Skin of body (tissue), 1 donor: ENCODE measurements at regions not wholly inside any gene's neighbourhood (a gene's known extent, or its start where the extent isn't known, plus 50 kb on each side); places are given as distances from the start of the nearest gene placed in this dataset.
"Not testable (repeated sequence)": the region's sequence is repeated elsewhere in the genome, so short reads cannot be mapped to it uniquely, and the experiment has no call there.

Source experiments
- DNase-seq: peaks from one replicate; lab custom pipeline; 2025; lab: John Stamatoyannopoulos, UW

DNA sequence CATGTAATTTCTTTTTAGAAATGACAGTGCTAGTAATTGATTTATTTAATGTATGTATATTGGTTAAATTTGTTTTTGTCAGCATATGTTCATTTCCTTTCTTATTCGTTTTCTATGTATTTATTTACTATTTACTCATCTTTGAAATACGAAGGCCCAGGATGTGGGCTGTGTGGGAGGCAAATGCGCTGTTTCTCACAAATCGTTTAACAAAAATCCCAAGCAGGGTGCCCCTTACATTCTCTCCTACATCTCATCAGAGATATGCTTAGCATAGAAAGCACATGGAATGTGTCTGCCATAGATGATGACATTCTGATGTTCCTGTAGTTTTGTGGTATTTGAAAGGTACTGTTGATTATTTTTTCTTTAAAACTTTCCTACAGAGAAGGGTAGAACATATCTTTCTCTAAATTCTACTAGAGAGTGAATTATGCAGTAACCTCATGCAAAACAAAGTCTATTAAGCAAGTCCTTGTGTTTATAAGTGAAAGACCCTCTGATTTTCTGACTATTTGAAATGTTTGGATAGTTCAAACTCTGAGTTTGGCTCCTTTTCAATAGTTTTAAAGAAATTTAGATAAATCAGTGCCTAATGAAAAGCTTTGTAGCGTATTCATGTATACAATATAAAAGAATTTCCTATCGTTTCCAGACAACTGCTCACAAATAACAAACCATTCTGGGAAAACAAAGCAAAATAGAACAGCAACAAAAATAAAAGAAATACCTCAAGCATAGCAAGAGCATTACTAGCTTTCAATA lies 111.1 kb upstream of the VGLL3 start:
- DNase-seq: no peak

DNA sequence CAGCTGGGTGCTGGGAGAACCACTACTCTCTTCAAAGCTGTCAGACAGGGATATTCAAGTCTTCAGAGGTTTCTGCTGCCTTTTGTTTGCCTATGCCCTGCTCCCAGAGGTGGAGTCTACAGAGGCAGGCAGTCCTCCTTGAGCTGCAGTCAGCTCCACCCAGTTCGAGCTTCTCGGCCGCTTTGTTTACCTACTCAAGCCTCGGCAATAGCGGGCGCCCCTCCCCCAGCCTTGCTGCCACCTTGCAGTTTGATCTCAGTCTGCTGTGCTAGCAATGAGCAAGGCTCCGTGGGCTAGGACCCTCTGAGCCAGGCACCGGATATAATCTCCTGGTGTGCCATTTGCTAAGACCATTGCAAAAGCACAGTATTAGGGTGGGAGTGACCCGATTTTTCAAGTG lies 106.8 kb upstream of the VGLL3 start:
- DNase-seq: not testable (repeated sequence)

DNA sequence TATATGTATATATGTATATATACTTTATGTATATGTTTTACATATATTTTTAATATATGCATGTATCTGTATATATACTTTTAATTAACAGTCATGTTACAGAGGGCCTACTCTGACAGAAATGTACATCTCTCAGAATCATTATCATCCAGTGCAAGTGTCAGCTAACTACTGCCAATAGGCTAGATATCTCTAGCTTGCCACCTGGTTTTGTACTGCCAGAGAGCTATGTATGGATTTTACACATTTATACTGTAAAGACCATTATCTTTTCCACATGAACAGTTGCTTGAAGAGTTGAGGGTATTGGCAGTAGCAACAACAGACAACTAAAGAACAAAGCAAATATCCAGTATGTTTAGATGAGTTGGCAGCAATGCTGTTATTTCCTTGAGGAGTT lies 99.7 kb upstream of the VGLL3 start:
- no peak for DNase-seq

DNA sequence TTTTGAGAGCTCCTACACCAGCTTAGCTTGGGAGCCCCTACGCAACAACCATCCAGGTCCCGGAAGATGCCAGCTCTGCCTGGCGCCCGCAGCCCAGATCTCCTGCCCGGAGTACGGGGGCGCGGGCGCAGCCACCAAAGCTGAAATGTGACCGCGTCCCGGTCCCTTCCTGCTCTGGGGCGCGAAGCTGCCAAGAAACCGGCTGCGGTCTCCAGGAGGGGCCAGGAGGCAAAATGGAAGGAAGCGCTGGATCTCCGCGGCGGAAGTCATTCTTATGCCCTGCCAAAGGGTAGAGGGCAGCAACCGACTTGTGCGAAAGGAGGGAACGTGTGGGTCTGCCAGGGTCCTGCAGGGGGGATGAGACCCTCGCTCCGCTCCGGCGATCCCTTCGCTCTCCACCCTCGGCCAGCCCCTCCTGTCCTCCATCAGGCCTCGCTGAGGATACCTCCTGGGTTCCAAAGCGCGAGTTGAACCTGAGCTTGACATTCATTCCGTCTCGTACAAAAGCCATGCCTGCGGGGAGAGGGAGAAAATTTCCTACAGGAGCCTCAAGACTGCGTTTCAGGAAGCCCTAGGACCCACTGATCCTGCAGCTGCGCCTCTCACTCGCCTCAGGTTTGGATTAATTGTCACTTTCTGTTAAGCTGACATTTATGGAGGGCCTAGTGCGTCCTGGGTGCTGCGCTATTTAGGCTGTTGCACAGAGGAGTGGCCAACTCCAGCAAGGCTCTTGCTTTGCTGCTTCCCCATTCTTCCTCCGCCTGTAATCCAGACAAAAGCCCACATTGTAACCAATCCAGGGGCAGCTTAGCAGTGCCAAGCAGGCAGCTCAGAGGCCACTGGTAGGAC lies 98.3 kb upstream of the VGLL3 start:
- peak; percentile 76 for DNase-seq

DNA sequence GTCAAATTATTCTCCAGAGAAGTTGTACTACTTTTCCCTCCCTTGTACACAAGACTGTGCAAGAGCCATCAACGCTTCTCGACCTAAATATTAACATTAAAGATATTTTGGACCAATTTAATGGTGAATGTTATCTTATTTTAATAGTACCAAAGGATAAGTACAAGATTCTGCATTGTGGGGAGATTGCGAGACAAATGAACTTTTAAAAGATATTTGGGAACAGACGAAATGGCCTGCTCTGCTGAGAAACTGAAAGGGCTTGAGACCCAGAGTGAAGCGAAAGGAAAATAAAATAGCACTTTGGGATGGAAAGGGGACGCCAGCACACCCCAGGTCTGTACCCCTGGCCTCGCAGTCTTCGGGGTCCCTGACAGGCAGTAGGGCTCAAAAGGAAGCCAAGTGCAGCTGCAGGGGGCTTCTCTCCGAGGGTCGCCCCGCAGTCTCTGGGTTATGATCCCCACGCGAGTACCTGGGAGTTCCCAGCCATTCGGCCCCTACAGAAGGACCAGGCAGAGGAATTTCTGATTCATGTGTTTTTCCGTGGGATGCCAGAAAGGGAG lies 97.6 kb upstream of the VGLL3 start:
- no peak for DNase-seq

DNA sequence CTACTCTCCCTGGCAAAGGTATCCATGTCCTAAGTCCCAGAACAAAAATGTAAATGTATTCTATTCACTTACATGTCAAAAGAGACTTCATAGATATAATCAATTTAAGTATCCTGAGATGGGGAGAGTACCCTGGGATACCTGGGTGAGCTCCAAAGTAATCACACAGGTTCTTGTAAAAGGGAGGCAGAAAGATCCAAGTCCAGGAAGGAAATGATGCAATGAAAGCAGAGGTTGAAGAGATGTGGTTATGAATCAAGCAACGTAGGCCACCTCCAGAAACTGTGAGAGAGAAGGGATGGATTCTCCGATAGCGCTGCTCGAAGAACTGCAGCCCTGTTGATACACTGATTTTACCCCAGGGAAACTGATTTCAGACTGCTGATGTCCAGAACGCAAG lies 93.9 kb upstream of the VGLL3 start:
- no peak for DNase-seq

DNA sequence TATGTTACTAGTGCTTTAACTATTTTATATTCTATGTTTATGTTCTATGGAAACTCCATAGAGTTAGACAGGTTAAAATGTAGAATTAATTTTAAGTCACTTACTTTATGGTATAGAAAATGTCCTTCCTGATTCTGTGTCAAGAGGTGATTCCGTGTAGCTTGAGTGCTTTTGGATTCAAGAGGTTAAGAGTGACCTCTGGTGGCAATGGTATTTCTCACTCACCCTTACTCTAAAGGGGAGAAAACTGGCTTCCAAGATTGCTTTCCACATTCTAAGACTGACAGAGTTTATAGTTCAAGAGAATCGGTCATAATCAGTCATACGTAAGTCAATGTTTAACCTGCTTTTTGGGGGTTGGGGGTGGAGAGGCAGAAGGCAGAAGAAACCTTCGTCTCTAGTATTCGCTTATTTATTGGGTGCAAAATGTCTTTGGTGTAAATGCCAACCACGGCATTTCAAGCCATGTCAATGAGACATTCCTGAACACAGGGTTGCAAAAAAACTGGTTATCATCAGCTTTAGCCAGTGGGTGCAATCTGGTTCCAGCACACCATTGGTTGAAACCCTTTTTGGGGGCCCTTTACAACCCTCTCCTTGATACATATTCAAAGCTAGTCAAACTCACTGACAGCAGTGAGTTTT lies 92.0 kb upstream of the VGLL3 start:
- DNase-seq: peak; percentile 48

DNA sequence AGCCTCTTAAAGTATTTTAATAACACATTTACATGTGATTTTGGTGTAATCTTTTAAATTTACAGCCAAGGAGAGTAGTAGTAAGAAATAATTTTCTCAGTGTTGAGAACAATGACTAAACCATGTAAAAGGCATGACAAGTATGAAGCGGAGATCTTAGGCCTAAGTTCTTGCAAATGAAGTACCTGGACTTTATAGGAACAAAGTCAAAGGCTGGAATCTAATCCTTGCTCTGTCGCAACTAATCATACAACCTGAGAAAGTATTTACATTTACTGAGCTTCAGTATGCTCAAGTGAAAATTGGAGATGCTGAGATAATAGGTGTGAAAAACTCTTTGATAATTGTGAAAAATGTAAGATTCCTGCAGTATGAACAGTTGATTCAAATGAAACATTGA lies 86.4 kb upstream of the VGLL3 start:
- no peak for DNase-seq

DNA sequence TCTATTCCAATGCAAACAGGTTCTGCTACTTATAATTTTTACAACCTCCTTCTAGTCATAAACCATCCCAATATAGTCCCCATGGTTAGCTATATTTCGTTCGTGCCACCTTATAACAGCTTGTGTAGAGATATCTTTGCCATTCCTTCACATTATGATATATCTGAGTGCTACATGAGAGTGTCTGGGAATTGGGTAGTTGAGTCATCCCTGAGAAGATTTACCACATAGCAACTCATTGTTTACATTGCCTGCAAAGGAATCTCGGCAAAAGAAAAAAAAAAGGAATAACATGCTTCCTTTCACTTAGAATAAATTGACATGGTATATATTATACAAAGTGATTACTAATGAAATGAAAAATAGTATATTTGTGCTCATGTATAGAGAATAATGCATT lies 86.0 kb upstream of the VGLL3 start:
- no peak for DNase-seq

DNA sequence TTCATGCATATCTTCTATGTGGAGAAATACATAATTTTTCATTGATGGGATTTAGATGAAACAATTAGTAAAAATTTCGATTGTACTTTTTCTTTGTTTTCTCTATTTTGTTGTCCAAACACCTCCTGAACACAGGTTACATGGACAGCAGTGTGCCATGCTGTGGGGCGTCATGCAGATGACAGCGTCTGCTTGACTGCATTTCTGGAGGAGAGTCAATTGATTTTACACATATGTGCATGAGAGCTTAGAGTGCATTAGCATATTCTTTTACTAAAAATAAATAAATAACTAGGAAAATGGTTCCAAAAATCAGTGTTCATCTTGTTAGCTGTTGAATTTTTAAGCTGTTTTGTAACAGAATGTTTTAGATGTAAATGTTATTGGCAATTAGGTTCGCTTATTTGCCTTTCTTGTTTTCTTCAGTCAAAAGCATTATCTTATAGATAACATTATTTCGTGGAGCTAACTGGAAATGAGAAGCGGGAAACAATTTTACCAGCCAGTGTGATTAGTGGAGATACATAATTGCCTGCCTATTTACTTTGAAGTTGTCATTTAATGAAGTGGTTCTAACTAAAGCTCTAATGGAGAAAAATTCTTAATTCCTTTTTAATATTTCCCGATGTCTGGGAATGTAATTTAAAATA lies 82.7 kb upstream of the VGLL3 start:
- no peak for DNase-seq

DNA sequence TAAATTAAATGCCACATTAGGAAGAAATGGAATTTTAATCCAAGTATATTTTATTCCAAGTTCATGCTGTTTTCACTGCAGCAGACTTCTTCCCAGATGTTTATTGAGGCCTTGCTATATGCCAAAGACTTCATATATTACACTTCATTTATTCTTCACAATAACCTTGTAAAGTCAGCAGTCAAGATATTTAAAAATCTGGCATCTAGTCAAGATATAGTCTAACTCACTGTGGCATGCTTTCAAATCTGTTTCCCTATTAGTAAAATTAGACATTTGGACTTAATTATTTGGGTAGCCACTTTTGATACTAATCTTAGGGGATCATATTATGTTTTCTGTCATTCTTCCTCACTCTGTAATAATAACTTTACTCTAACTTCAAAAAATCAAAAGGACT lies 81.5 kb upstream of the VGLL3 start:
- DNase-seq: no peak

DNA sequence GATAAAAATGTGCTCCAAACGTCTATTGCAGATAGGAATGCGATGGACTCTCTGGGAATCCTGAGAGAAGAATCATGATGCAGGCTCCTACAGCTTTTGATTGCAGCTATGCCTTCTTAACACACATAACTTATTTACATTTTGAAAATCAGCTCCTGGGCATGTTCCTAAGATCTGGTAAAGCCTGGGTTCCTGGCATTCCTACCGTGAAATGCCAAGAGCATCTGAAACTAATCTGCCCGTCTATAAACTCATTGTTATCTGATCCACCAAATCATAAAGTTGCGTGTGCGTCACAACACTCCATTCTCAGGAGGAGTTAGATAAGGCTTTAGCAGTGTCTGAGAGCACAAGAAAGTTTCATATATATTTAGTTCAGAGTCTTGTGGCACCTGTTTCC lies 79.0 kb upstream of the VGLL3 start:
- no peak for DNase-seq

DNA sequence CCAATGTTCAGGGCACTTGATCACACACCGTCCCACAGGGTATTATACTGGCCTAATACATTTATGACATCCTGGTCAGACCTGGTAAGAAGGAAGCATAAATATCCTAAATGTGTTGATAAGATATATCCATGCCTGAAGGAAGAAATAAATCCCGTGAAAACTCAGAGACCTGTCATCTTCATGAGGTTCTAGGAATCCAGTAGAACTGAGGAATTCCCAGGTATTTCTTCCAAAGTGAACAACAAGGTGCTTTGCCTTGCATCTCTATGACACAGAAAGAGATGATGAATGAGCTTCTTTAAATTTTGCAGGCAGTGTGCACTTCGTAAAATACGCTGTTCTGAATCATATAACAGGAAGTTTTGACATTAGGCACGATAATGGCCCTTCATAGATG lies 78.1 kb upstream of the VGLL3 start:
- no peak for DNase-seq

DNA sequence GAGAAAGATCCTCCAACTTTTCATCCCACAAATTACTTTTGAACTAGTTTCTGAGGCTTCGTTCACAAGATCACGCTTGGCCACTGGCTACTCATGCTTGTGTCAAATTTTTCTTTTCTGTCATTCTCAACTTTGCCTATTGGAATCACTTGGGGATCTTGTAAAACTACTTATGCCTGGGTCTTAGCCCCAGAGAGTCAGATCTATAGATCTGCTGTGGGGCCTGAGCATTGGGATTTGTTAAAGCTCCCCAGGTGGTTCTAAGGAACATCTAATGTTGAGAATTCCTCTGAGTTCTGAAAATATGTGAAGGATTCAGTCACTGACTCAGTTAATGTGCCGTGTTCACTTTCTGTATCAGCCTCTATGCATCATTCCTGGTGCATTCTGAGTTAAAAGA lies 71.7 kb upstream of the VGLL3 start:
- DNase-seq: no peak

DNA sequence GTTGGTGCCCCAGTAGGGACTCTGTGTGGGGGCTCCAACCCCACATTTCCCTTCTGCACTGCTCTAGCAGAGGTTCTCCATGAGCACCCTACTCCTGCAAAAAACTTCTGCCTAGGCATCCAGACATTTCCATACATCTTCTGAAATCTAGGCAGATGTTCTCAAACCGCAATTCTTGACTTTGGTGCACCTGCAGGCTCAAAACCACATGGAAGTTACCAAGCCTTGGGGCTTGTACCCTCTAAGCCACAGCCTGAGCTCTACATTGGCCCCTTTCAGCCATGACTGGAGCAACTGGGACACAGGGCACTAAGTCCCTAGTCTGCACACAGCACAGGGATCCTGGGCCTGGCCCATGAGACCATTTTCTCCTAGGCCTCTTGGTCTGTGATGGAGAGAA lies 66.5 kb upstream of the VGLL3 start:
- DNase-seq: no peak

DNA sequence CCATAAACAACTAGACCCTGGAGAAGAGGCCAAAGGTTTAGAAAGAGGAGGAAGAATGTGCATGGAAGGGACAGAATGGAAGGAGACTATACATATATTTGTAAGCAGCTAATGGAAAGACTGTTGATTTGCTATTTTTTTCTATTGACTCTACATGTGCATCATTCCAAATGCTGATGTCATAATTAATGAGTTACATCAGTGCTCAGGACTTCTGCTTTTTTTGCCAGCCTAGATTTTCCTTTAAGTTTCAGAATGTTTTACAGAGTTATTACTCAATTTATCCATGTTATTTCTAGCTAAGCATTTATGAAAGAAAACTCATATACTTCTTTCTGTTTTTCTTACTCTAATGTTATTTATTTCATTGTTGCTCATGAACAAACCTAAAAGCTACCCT lies 62.6 kb upstream of the VGLL3 start:
- no peak for DNase-seq

DNA sequence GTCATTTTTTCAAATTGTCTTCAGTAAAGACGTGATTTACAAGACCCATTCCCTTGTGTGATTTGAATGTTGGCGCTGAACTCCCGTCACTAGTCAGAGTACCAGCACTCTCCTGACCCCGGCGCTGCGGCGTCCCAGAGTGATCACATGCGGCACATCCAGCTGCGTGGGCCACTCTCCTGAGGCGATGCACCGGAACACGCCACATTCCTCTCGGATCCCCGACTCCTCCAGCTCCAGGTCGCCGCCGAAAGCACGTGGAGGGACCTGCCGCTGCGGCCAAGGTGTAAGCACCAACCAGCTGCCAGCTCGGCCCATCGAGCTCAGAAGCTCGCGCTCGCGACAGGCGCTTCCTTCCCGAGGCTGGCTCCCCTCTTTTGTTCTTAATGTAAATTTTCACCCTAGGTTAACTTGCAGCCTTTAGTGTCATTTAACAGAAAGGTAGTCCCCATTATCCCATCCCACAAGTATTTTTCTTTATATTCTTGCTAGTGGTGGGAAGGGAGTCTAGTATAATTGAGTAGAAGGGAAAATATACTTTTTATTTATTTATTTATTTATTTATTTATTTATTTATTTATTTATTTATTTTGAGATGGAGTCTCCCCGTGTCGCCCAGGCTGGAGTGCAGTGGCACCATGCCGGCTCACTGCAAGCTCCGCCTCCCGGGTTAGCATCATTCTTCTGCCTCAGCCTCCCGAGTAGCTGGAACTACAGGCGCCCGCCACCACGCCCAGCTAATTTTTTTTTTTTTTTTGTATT lies 61.7 kb upstream of the VGLL3 start:
- DNase-seq: no peak

DNA sequence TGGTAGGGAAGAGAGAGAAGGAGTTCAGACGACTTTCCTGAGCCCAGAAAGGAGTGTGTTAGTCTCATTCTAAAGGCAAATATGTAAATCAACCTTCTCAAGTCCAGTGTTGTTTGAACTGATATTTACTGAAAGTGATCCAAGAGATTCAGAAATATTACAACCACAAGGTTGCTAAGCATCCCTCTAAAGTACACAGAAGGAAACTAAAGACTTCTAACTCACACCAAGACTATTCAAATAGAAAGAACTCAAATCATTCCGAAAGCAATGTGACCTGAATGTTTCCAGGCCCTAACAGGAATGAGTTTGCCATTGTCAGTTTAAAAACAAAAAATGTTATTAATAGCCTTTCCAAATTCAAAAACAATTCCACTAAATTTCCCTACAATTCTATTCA lies 56.9 kb upstream of the VGLL3 start:
- no peak for DNase-seq

DNA sequence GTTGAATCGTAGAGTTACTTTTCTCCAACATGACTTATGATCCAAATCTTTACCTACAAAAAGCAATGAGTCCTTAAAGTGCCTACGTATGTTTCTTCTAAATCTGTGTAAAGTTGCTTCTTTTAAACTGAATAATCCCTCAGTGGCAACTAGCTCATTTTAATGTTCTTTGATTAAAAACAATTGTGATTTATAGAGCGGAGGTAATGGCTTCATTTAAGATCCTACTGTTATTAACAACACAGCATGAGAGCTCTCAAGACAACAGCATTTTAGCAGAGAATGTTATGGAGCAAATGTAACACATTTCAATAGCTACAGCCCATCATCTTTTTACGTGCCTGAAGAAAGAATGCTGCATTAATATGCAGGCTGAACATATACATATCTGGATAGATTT lies 55.3 kb upstream of the VGLL3 start:
- DNase-seq: no peak

DNA sequence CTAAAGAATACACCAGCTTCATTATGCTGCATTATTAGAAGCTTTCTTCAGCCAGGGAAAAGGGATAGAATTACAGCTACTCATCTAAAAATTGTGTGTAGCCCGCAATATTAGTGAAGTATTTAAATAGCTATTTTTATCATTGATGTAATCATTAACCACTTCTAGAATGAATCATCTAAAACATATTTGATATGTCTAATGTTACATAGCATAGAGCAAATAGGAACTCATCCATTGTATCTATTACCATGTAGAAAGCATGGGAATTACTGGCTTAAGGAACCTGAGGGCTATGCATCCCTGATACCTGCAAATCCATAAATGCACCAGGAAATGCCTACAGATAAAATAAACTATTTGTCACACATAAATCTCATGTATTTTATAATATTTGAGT lies 54.5 kb upstream of the VGLL3 start:
- no peak for DNase-seq

DNA sequence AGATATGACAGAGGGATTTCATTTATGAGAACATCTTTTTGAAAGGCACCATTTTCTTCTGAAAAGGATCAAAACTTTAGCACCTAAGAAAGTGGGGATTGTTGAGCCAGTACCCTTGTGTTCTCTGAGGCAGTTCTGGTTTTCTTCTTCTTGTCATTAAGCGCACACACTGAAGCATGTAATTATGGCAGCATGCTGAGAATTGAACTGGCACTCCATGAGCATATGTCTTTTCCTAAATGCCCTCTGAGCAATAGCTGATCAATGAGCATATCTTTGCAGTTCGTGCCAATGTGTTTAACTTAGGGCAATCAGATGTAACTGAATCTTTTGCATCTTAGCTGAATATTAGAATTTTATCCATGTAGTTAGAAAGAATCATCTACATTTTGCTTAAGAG lies 53.9 kb upstream of the VGLL3 start:
- DNase-seq: no peak
